ENCODE measurements at regions not wholly inside any gene's neighbourhood (a gene's known extent, or its start where the extent isn't known, plus 50 kb on each side); places are given as distances from the start of the nearest gene placed in this dataset.

GRCh38 chr4:133868856-133869255 lies 332.7 kb downstream of the PABPC4L start:
- Mint-ChIP-seq H3K9me3 (peaks cover 9% of the 10 kb centered on the region), H3K36me3 (ENCODE audit: low read depth) (no peaks in the 10 kb centered on the region), H3K27me3 (no peaks in the 10 kb centered on the region), H3K27ac (no peak overlapping the region), H3K4me1 (no peaks in the 10 kb centered on the region), H3K4me3 (no peak overlapping the region)
- no peak for ATAC-seq
- DNase-seq, result no peak

GRCh38 chr4:133866328-133866699 lies 335.3 kb downstream of the PABPC4L start:
- Mint-ChIP-seq H3K27ac (no peak overlapping the region), H3K27me3 (no peaks in the 10 kb centered on the region), H3K4me1 (no peaks in the 10 kb centered on the region), H3K36me3 (ENCODE audit: low read depth) (no peaks in the 10 kb centered on the region), H3K4me3 (no peak overlapping the region), H3K9me3 (no peaks in the 10 kb centered on the region)
- DNase-seq, result no peak
- ATAC-seq, result no peak

GRCh38 chr4:133865612-133866327 lies 335.8 kb downstream of the PABPC4L start:
- no peak overlapping the region for H3K4me3 Mint-ChIP-seq
- H3K27ac Mint-ChIP-seq, result no peak overlapping the region
- H3K36me3 Mint-ChIP-seq (ENCODE audit: low read depth), result no peaks in the 10 kb centered on the region
- DNase-seq (no peak), ATAC-seq (no peak)
- H3K27me3 Mint-ChIP-seq, result no peaks in the 10 kb centered on the region
- H3K4me1 Mint-ChIP-seq, result no peaks in the 10 kb centered on the region
- no peaks in the 10 kb centered on the region for H3K9me3 Mint-ChIP-seq

GRCh38 chr4:133863153-133863552 lies 338.4 kb downstream of the PABPC4L start:
- ATAC-seq, result no peak
- Mint-ChIP-seq H3K27ac (no peak overlapping the region), H3K36me3 (ENCODE audit: low read depth) (no peaks in the 10 kb centered on the region), H3K4me3 (no peak overlapping the region), H3K4me1 (no peaks in the 10 kb centered on the region), H3K9me3 (no peaks in the 10 kb centered on the region), H3K27me3 (no peaks in the 10 kb centered on the region)
- no peak for DNase-seq

- DNase-seq, result no peak
- Mint-ChIP-seq H3K27me3 (no peaks in the 10 kb centered on the region), H3K36me3 (ENCODE audit: low read depth) (no peaks in the 10 kb centered on the region), H3K27ac (no peak overlapping the region), H3K4me3 (no peak overlapping the region), H3K4me1 (no peaks in the 10 kb centered on the region), H3K9me3 (no peaks in the 10 kb centered on the region)
- no peak for ATAC-seq
Observed at GRCh38 chr4:133856731-133857355, 344.7 kb downstream of the PABPC4L start.

- no peaks in the 10 kb centered on the region for H3K9me3 Mint-ChIP-seq
- H3K4me3 Mint-ChIP-seq, result no peak overlapping the region
- H3K27ac Mint-ChIP-seq, result no peak overlapping the region
Observed at GRCh38 chr4:133855001-133855400, 346.6 kb downstream of the PABPC4L start.

GRCh38 chr4:133839326-133839725 lies 362.3 kb downstream of the PABPC4L start:
- Mint-ChIP-seq H3K27ac (no peak overlapping the region), H3K27me3 (no peaks in the 10 kb centered on the region), H3K36me3 (ENCODE audit: low read depth) (no peaks in the 10 kb centered on the region), H3K4me1 (no peaks in the 10 kb centered on the region), H3K9me3 (peaks cover 31% of the 10 kb centered on the region), H3K4me3 (no peak overlapping the region)
- ATAC-seq, result no peak
- DNase-seq, result no peak

More at GRCh38 chr4:133855001-133855400, 346.6 kb downstream of the PABPC4L start:
- DNase-seq (no peak), ATAC-seq (no peak)
- Mint-ChIP-seq H3K4me1 (no peaks in the 10 kb centered on the region), H3K36me3 (ENCODE audit: low read depth) (no peaks in the 10 kb centered on the region), H3K27me3 (no peaks in the 10 kb centered on the region)

GRCh38 chr4:133823177-133823576 lies 378.4 kb downstream of the PABPC4L start:
- no peaks in the 10 kb centered on the region for H3K4me1 Mint-ChIP-seq
- no peaks in the 10 kb centered on the region for H3K27me3 Mint-ChIP-seq
- DNase-seq, result no peak
- peaks cover 10% of the 10 kb centered on the region for H3K9me3 Mint-ChIP-seq
- no peaks in the 10 kb centered on the region for H3K36me3 Mint-ChIP-seq (ENCODE audit: low read depth)
- no peak overlapping the region for H3K4me3 Mint-ChIP-seq
- no peak for ATAC-seq
- H3K27ac Mint-ChIP-seq, result no peak overlapping the region

GRCh38 chr4:133812954-133813353 lies 388.6 kb downstream of the PABPC4L start:
- DNase-seq (no peak), ATAC-seq (no peak)
- Mint-ChIP-seq H3K27me3 (no peaks in the 10 kb centered on the region), H3K27ac (no peak overlapping the region), H3K4me1 (no peaks in the 10 kb centered on the region), H3K36me3 (ENCODE audit: low read depth) (no peaks in the 10 kb centered on the region), H3K9me3 (peaks cover 12% of the 10 kb centered on the region), H3K4me3 (no peak overlapping the region)

GRCh38 chr4:133812236-133812635 lies 389.4 kb downstream of the PABPC4L start:
- Mint-ChIP-seq H3K9me3 (peaks cover 5% of the 10 kb centered on the region), H3K27ac (no peak overlapping the region), H3K36me3 (ENCODE audit: low read depth) (no peaks in the 10 kb centered on the region), H3K4me1 (no peaks in the 10 kb centered on the region), H3K4me3 (no peak overlapping the region), H3K27me3 (no peaks in the 10 kb centered on the region)
- no peak for DNase-seq
- ATAC-seq, result no peak

GRCh38 chr4:133808151-133808550 lies 393.4 kb downstream of the PABPC4L start:
- Mint-ChIP-seq H3K4me1 (no peaks in the 10 kb centered on the region), H3K9me3 (peaks cover 4% of the 10 kb centered on the region), H3K4me3 (no peak overlapping the region), H3K27ac (no peak overlapping the region), H3K36me3 (ENCODE audit: low read depth) (no peaks in the 10 kb centered on the region), H3K27me3 (no peaks in the 10 kb centered on the region)
- ATAC-seq (no peak), DNase-seq (no peak)

- no peaks in the 10 kb centered on the region for H3K36me3 Mint-ChIP-seq (ENCODE audit: low read depth)
- ATAC-seq, result no peak
- no peaks in the 10 kb centered on the region for H3K9me3 Mint-ChIP-seq
- H3K27me3 Mint-ChIP-seq, result no peaks in the 10 kb centered on the region
- H3K4me3 Mint-ChIP-seq, result no peak overlapping the region
- no peak for DNase-seq
- no peak overlapping the region for H3K27ac Mint-ChIP-seq
- no peaks in the 10 kb centered on the region for H3K4me1 Mint-ChIP-seq
Observed at GRCh38 chr4:133803341-133803740, 398.2 kb downstream of the PABPC4L start.

GRCh38 chr4:133802359-133803140 lies 399.0 kb downstream of the PABPC4L start:
- Mint-ChIP-seq H3K4me1 (no peaks in the 10 kb centered on the region), H3K36me3 (ENCODE audit: low read depth) (no peaks in the 10 kb centered on the region), H3K4me3 (no peak overlapping the region), H3K9me3 (no peaks in the 10 kb centered on the region), H3K27ac (no peak overlapping the region), H3K27me3 (no peaks in the 10 kb centered on the region)
- ATAC-seq, result no peak
- DNase-seq, result no peak

GRCh38 chr4:133801883-133802282 lies 399.7 kb downstream of the PABPC4L start:
- Mint-ChIP-seq H3K27ac (no peak overlapping the region), H3K9me3 (no peaks in the 10 kb centered on the region), H3K4me3 (no peak overlapping the region), H3K4me1 (no peaks in the 10 kb centered on the region), H3K27me3 (no peaks in the 10 kb centered on the region), H3K36me3 (ENCODE audit: low read depth) (no peaks in the 10 kb centered on the region)
- no peak for DNase-seq
- no peak for ATAC-seq

- no peak for DNase-seq
- H3K27ac Mint-ChIP-seq, result no peak overlapping the region
Observed at GRCh38 chr4:133800966-133801365, 400.6 kb downstream of the PABPC4L start.

More at GRCh38 chr4:133800966-133801365, 400.6 kb downstream of the PABPC4L start:
- Mint-ChIP-seq H3K4me1 (no peaks in the 10 kb centered on the region), H3K36me3 (ENCODE audit: low read depth) (no peaks in the 10 kb centered on the region), H3K27me3 (no peaks in the 10 kb centered on the region), H3K9me3 (no peaks in the 10 kb centered on the region), H3K4me3 (no peak overlapping the region)
- ATAC-seq, result no peak

Measured in activated naive CD8-positive, alpha-beta T cell treated with anti-CD3 and anti-CD28 coated beads, Interleukin-2, amount 50 U/mL, for 24 hours (primary cell).